ENCODE measurements at regions not wholly inside any gene's neighbourhood (a gene's known extent, or its start where the extent isn't known, plus 50 kb on each side); places are given as distances from the start of the nearest gene placed in this dataset.

GRCh38 chr20:48236000-48236970, 451.0 kb upstream of the SULF2 start:
- H3K4me3 ChIP-seq (replicated peaks; ENCODE audit: low read depth, low read length), result no peak overlapping the region
- no peak for TF ChIP-seq CTCF (IDR thresholded peaks at IDR 0.05; ENCODE audit: low read length, missing control alignments)
- DNase-seq (ENCODE audit: low read depth), result no peak

- H3K4me3 ChIP-seq (replicated peaks; ENCODE audit: low read depth, low read length), result no peak overlapping the region
- no peak for DNase-seq (ENCODE audit: low read depth)
- TF ChIP-seq CTCF (IDR thresholded peaks at IDR 0.05; ENCODE audit: low read length, missing control alignments), result no peak
Measured at GRCh38 chr20:48234951-48235350, 449.7 kb upstream of the SULF2 start.

GRCh38 chr20:48231253-48231930, 446.1 kb upstream of the SULF2 start:
- TF ChIP-seq CTCF (IDR thresholded peaks at IDR 0.05; ENCODE audit: low read length, missing control alignments), result no peak
- DNase-seq (ENCODE audit: low read depth), result no peak
- no peak overlapping the region for H3K4me3 ChIP-seq (replicated peaks; ENCODE audit: low read depth, low read length)

GRCh38 chr20:48230216-48230615, 444.9 kb upstream of the SULF2 start:
- DNase-seq (ENCODE audit: low read depth), result no peak
- no peak for TF ChIP-seq CTCF (IDR thresholded peaks at IDR 0.05; ENCODE audit: low read length, missing control alignments)
- H3K4me3 ChIP-seq (replicated peaks; ENCODE audit: low read depth, low read length), result no peak overlapping the region

GRCh38 chr20:48227381-48227780, 442.1 kb upstream of the SULF2 start:
- DNase-seq (ENCODE audit: low read depth), result no peak
- H3K4me3 ChIP-seq (replicated peaks; ENCODE audit: low read depth, low read length), result no peak overlapping the region
- no peak for TF ChIP-seq CTCF (IDR thresholded peaks at IDR 0.05; ENCODE audit: low read length, missing control alignments)

GRCh38 chr20:48226642-48227041, 441.4 kb upstream of the SULF2 start:
- no peak for DNase-seq (ENCODE audit: low read depth)
- H3K4me3 ChIP-seq (replicated peaks; ENCODE audit: low read depth, low read length), result no peak overlapping the region
- TF ChIP-seq CTCF (IDR thresholded peaks at IDR 0.05; ENCODE audit: low read length, missing control alignments), result no peak

Data from fibroblast of pulmonary artery (primary cell).